ENCODE measurements at regions not wholly inside any gene's neighbourhood (a gene's known extent, or its start where the extent isn't known, plus 50 kb on each side); places are given as distances from the start of the nearest gene placed in this dataset.

- no peak for TF ChIP-seq CTCF (IDR thresholded peaks at IDR 0.05)
- no peaks in the 10 kb centered on the region for H3K27me3 ChIP-seq
- H3K4me3 ChIP-seq (replicated peaks in 1 of 3) = no peak overlapping the region
- WGBS, 2 donors = 54 to 67% methylated on average over 3 of the region's 3 CpGs
- H3K36me3 ChIP-seq = no peaks in the 10 kb centered on the region
- intact Hi-C loops (cut with DNase I) = no loop called here
- H3K9me3 ChIP-seq = no peaks in the 10 kb centered on the region
- no peaks in the 10 kb centered on the region for H3K4me1 ChIP-seq
- H3K27ac ChIP-seq = no peak overlapping the region
- no peak for DNase-seq
These were observed 181.3 kb downstream of the CAVIN4 start for GRCh38 chr9:100759215-100759614.

GRCh38 chr9:100761276-100761802 lies 183.5 kb downstream of the CAVIN4 start:
- H3K27me3 ChIP-seq = no peaks in the 10 kb centered on the region
- WGBS, 2 donors = 15 to 26% methylated on average over 1 of the region's 1 CpG
- no peaks in the 10 kb centered on the region for H3K4me1 ChIP-seq
- no peak overlapping the region for H3K4me3 ChIP-seq (replicated peaks in 1 of 3)
- no peak for DNase-seq
- intact Hi-C loops (cut with DNase I) = no loop called here
- no peaks in the 10 kb centered on the region for H3K9me3 ChIP-seq
- H3K27ac ChIP-seq = no peak overlapping the region
- no peaks in the 10 kb centered on the region for H3K36me3 ChIP-seq
- no peak for TF ChIP-seq CTCF (IDR thresholded peaks at IDR 0.05)
- no peak for TF ChIP-seq POLR2A (IDR thresholded peaks at IDR 0.05)

GRCh38 chr9:100774326-100774725 lies 196.4 kb downstream of the CAVIN4 start:
- Histone ChIP-seq H3K36me3 (no peaks in the 10 kb centered on the region), H3K4me1 (no peaks in the 10 kb centered on the region), H3K9me3 (no peaks in the 10 kb centered on the region), H3K27ac (no peak overlapping the region), H3K27me3 (no peaks in the 10 kb centered on the region), H3K4me3 (replicated peaks in 1 of 3) (no peak overlapping the region)
- WGBS, 2 donors = 22 to 24% methylated on average over 1 of the region's 1 CpG
- DNase-seq = no peak
- intact Hi-C loops (cut with DNase I) = no loop called here
- TF ChIP-seq CTCF (IDR thresholded peaks at IDR 0.05) = no peak
- TF ChIP-seq POLR2A (IDR thresholded peaks at IDR 0.05) = no peak

- no peak overlapping the region for H3K27ac ChIP-seq
- H3K4me1 ChIP-seq = no peaks in the 10 kb centered on the region
- intact Hi-C loops (cut with DNase I) = no loop called here
- H3K4me3 ChIP-seq (replicated peaks in 1 of 3) = no peak overlapping the region
- H3K9me3 ChIP-seq = no peaks in the 10 kb centered on the region
- no peak for DNase-seq
- 25 to 26% methylated on average over 1 of the region's 1 CpG for WGBS, 2 donors
- TF ChIP-seq CTCF (IDR thresholded peaks at IDR 0.05) = no peak
- TF ChIP-seq POLR2A (IDR thresholded peaks at IDR 0.05) = no peak
- no peaks in the 10 kb centered on the region for H3K27me3 ChIP-seq
- H3K36me3 ChIP-seq = no peaks in the 10 kb centered on the region
These were observed 197.1 kb downstream of the CAVIN4 start for GRCh38 chr9:100774962-100775361.

- H3K27me3 ChIP-seq = no peaks in the 10 kb centered on the region
- WGBS, 2 donors = 90 to 96% methylated on average over 1 of the region's 1 CpG
- no peak overlapping the region for H3K27ac ChIP-seq
- DNase-seq = no peak
- no peaks in the 10 kb centered on the region for H3K4me1 ChIP-seq
- H3K9me3 ChIP-seq = no peaks in the 10 kb centered on the region
- H3K36me3 ChIP-seq = no peaks in the 10 kb centered on the region
- intact Hi-C loops (cut with DNase I) = no loop called here
- TF ChIP-seq POLR2A (IDR thresholded peaks at IDR 0.05) = no peak
- no peak for TF ChIP-seq CTCF (IDR thresholded peaks at IDR 0.05)
- H3K4me3 ChIP-seq (replicated peaks in 1 of 3) = no peak overlapping the region
These were observed 198.0 kb downstream of the CAVIN4 start for GRCh38 chr9:100775912-100776311.

All from thyroid gland (tissue), 4 donors.